ENCODE measurements at regions not wholly inside any gene's neighbourhood (a gene's known extent, or its start where the extent isn't known, plus 50 kb on each side); places are given as distances from the start of the nearest gene placed in this dataset.

GRCh38 chr9:82732928-82733327 lies 330.0 kb downstream of the RASEF start:
- TF ChIP-seq CTCF (IDR thresholded peaks at IDR 0.05) (no peak), POLR2A (IDR thresholded peaks at IDR 0.05) (no peak)

All from esophagus squamous epithelium (tissue), 4 donors.